ENCODE measurements at regions not wholly inside any gene's neighbourhood (a gene's known extent, or its start where the extent isn't known, plus 50 kb on each side); places are given as distances from the start of the nearest gene placed in this dataset.

- no peak overlapping the region for H3K27ac Mint-ChIP-seq
- ChIA-PET POLR2A (no interaction called here), CTCF (no interaction called here)
- Histone ChIP-seq H3K27me3 (replicated peaks in 1 of 2; ENCODE audit: control insufficient read depth in 2 of 2, extremely low read depth in 1 of 2, insufficient read depth in 2 of 2, low read length in 1 of 2) (peaks cover 0 to 2% of the 10 kb centered on the region in 2 experiments), H3K4me3 (ENCODE audit: control insufficient read depth in 1 of 2, extremely low read depth in 1 of 2, low read length in 1 of 2) (no peak overlapping the region), H3K36me3 (ENCODE audit: control insufficient read depth in 2 of 2, extremely low read depth in 1 of 2, insufficient read depth in 1 of 2, low read length in 1 of 2) (no peaks in the 10 kb centered on the region), H3K27ac (ENCODE audit: low read length) (no peak overlapping the region), H3K4me1 (ENCODE audit: control insufficient read depth in 1 of 2, extremely low read depth in 1 of 2, insufficient read depth in 2 of 2, low read length in 2 of 2) (no peaks in the 10 kb centered on the region), H3K9me3 (no peaks in the 10 kb centered on the region)
- ATAC-seq (replicated peaks in 1 of 4) (no peak), DNase-seq (no peak)
- WGBS (ENCODE audit: insufficient coverage) = no CpG with 5 or more reads among the region's 1 CpG
- H3K9me3 Mint-ChIP-seq = peaks cover 0 to 13% (median 10%) of the 10 kb centered on the region in 3 donors
- H3K27me3 Mint-ChIP-seq = peaks cover 0 to 1% of the 10 kb centered on the region in 2 donors
- peaks cover 4% of the 10 kb centered on the region for H3K36me3 Mint-ChIP-seq
- no peaks in the 10 kb centered on the region for H3K4me1 Mint-ChIP-seq
- no peak overlapping the region for H3K4me3 Mint-ChIP-seq
Measured at GRCh38 chr3:106624154-106624553, 753.1 kb upstream of the CCDC54 start.

GRCh38 chr3:106628407-106628806 is 748.8 kb upstream of the CCDC54 start:
- no peaks in the 10 kb centered on the region for H3K4me1 Mint-ChIP-seq

GRCh38 chr3:106629215-106629832 is 747.9 kb upstream of the CCDC54 start:
- CTCF ChIA-PET = no interaction called here
- POLR2A ChIA-PET = interaction anchor here in 1 of 2 donors (0.6 kb wide), 1 partner anchor 105 kb away, joined by 3 read pairs; no protein-coding TSS in a partner anchor
- H3K4me1 Mint-ChIP-seq = no peaks in the 10 kb centered on the region
- H3K27me3 Mint-ChIP-seq = no peaks in the 10 kb centered on the region
- ATAC-seq (replicated peaks in 1 of 4) (no peak), DNase-seq (no peak)
- H3K36me3 Mint-ChIP-seq = peaks cover 4% of the 10 kb centered on the region
- no peaks in the 10 kb centered on the region for H3K9me3 ChIP-seq
- H3K36me3 ChIP-seq (ENCODE audit: control insufficient read depth in 2 of 2, extremely low read depth in 1 of 2, insufficient read depth in 1 of 2, low read length in 1 of 2) = no peaks in the 10 kb centered on the region
- no peaks in the 10 kb centered on the region for H3K27me3 ChIP-seq (replicated peaks in 1 of 2; ENCODE audit: control insufficient read depth in 2 of 2, extremely low read depth in 1 of 2, insufficient read depth in 2 of 2, low read length in 1 of 2)
- H3K4me1 ChIP-seq (ENCODE audit: control insufficient read depth in 1 of 2, extremely low read depth in 1 of 2, insufficient read depth in 2 of 2, low read length in 2 of 2) = no peaks in the 10 kb centered on the region
- no peak overlapping the region for H3K4me3 Mint-ChIP-seq
- H3K4me3 ChIP-seq (ENCODE audit: control insufficient read depth in 1 of 2, extremely low read depth in 1 of 2, low read length in 1 of 2) = no peak overlapping the region
- no peak overlapping the region for H3K27ac Mint-ChIP-seq
- no CpG with 5 or more reads among the region's 2 CpGs for WGBS (ENCODE audit: insufficient coverage)
- peaks cover 0 to 4% (median 3%) of the 10 kb centered on the region in 3 donors for H3K9me3 Mint-ChIP-seq
- H3K27ac ChIP-seq (ENCODE audit: low read length) = no peak overlapping the region

More at GRCh38 chr3:106628407-106628806, 748.8 kb upstream of the CCDC54 start:
- H3K27me3 Mint-ChIP-seq = no peaks in the 10 kb centered on the region
- DNase-seq (no peak), ATAC-seq (replicated peaks in 1 of 4) (no peak)
- Histone ChIP-seq H3K4me1 (ENCODE audit: control insufficient read depth in 1 of 2, extremely low read depth in 1 of 2, insufficient read depth in 2 of 2, low read length in 2 of 2) (no peaks in the 10 kb centered on the region), H3K27ac (ENCODE audit: low read length) (no peak overlapping the region), H3K9me3 (no peaks in the 10 kb centered on the region), H3K36me3 (ENCODE audit: control insufficient read depth in 2 of 2, extremely low read depth in 1 of 2, insufficient read depth in 1 of 2, low read length in 1 of 2) (no peaks in the 10 kb centered on the region), H3K27me3 (replicated peaks in 1 of 2; ENCODE audit: control insufficient read depth in 2 of 2, extremely low read depth in 1 of 2, insufficient read depth in 2 of 2, low read length in 1 of 2) (no peaks in the 10 kb centered on the region), H3K4me3 (ENCODE audit: control insufficient read depth in 1 of 2, extremely low read depth in 1 of 2, low read length in 1 of 2) (no peak overlapping the region)
- peaks cover 4% of the 10 kb centered on the region for H3K36me3 Mint-ChIP-seq
- no peak overlapping the region for H3K4me3 Mint-ChIP-seq
- POLR2A ChIA-PET = no interaction called here
- peaks cover 0 to 13% (median 10%) of the 10 kb centered on the region in 3 donors for H3K9me3 Mint-ChIP-seq
- CTCF ChIA-PET = no interaction called here
- no peak overlapping the region for H3K27ac Mint-ChIP-seq

DNA sequence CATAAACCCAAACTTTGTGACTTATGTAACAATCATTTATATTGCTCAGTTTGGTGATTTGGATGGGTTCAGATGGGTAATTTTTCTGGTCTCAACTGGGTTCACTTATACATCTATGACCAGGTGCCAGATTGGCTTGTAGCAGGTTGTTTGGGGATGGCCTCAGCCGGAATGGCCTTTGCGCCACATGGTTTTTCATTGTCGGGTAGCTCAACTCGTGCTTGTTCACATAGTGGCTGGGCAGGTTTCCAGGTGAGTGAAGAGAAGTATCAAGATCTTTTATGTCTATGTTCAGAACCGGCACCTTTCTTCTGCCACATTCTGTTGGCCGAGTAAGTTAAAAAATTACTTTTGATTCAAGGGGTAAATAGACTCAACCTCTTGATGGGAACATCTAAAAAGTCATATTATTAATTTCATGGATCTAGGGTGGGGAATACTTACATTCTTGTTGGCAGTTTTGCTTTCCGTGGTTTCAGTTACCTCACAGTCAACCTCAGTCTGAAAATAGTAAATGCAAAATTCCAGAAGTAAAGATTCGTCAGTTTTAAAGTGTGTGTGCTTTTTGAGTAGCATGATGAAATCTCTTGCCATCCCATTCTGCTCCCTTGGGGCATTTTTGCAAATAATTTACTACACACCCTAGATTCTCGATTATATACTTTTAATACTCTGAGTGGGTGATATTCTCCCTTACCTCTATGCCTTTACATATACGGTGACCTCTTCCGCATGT is 745.7 kb upstream of the CCDC54 start:
- CTCF ChIA-PET = no interaction called here
- Histone ChIP-seq H3K9me3 (no peaks in the 10 kb centered on the region), H3K4me3 (ENCODE audit: control insufficient read depth in 1 of 2, extremely low read depth in 1 of 2, low read length in 1 of 2) (no peak overlapping the region), H3K36me3 (ENCODE audit: control insufficient read depth in 2 of 2, extremely low read depth in 1 of 2, insufficient read depth in 1 of 2, low read length in 1 of 2) (no peaks in the 10 kb centered on the region), H3K27me3 (replicated peaks in 1 of 2; ENCODE audit: control insufficient read depth in 2 of 2, extremely low read depth in 1 of 2, insufficient read depth in 2 of 2, low read length in 1 of 2) (no peaks in the 10 kb centered on the region), H3K27ac (ENCODE audit: low read length) (no peak overlapping the region), H3K4me1 (ENCODE audit: control insufficient read depth in 1 of 2, extremely low read depth in 1 of 2, insufficient read depth in 2 of 2, low read length in 2 of 2) (no peaks in the 10 kb centered on the region)
- Mint-ChIP-seq H3K4me1 (no peaks in the 10 kb centered on the region), H3K27me3 (peaks cover 0 to 2% of the 10 kb centered on the region in 2 donors), H3K36me3 (no peaks in the 10 kb centered on the region), H3K9me3 (no peaks in the 10 kb centered on the region), H3K27ac (no peak overlapping the region), H3K4me3 (no peak overlapping the region)
- DNase-seq = no peak
- 92% methylated on average over 2 of the region's 11 CpGs for WGBS (ENCODE audit: insufficient coverage)
- no peak for ATAC-seq (replicated peaks in 1 of 4)
- POLR2A ChIA-PET = no interaction called here

DNA sequence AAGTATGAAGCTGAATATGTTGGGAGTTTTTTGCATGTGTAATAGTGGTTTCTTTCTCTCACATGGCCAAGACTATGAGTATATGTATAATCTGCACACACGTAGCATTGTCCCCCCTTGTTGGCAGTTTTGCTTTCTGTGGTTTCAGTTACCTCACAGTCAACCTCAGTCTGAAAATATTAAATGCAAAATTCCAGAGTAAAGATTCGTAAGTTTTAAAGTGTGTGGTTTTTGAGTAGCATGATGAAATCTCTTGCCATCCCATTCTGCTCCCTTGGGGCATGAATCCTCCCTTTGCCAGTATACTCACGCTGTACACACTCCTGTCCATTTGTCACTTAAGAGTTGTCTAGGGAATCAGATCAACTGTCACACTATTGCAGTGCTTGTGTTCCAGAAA is 742.0 kb upstream of the CCDC54 start:
- Mint-ChIP-seq H3K4me1 (no peaks in the 10 kb centered on the region), H3K9me3 (no peaks in the 10 kb centered on the region), H3K4me3 (no peak overlapping the region), H3K36me3 (no peaks in the 10 kb centered on the region), H3K27ac (no peak overlapping the region), H3K27me3 (peaks cover 5 to 7% of the 10 kb centered on the region in 2 donors)
- H3K4me3 ChIP-seq (ENCODE audit: control insufficient read depth in 1 of 2, extremely low read depth in 1 of 2, low read length in 1 of 2) = no peak overlapping the region
- WGBS (ENCODE audit: insufficient coverage) = no CpG with 5 or more reads among the region's 3 CpGs
- H3K9me3 ChIP-seq = no peaks in the 10 kb centered on the region
- H3K27ac ChIP-seq (ENCODE audit: low read length) = no peak overlapping the region
- no peak for ATAC-seq (replicated peaks in 1 of 4)
- ChIA-PET CTCF (no interaction called here), POLR2A (no interaction called here)
- no peaks in the 10 kb centered on the region for H3K36me3 ChIP-seq (ENCODE audit: control insufficient read depth in 2 of 2, extremely low read depth in 1 of 2, insufficient read depth in 1 of 2, low read length in 1 of 2)
- DNase-seq = no peak
- H3K27me3 ChIP-seq (replicated peaks in 1 of 2; ENCODE audit: control insufficient read depth in 2 of 2, extremely low read depth in 1 of 2, insufficient read depth in 2 of 2, low read length in 1 of 2) = no peaks in the 10 kb centered on the region
- H3K4me1 ChIP-seq (ENCODE audit: control insufficient read depth in 1 of 2, extremely low read depth in 1 of 2, insufficient read depth in 2 of 2, low read length in 2 of 2) = no peaks in the 10 kb centered on the region

DNA sequence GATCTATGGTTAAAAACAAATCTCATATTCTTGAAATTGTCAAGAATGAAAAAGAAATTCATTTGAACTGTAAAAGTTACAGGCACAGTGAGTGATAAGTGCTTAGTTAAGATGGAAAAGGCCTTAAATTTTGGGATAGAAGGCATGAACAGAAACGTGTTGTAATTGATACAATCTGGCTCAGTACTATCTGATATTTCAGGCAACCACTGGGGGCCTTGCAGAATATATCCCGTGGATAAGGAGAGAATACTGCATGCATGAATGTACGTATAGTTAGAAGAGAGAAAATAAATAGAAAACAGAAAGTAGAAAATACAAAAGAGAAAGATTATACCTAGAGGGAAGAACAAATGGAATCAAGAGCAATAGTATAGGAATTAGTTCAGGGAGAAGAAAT is 741.4 kb upstream of the CCDC54 start:
- Histone ChIP-seq H3K9me3 (no peaks in the 10 kb centered on the region), H3K4me3 (ENCODE audit: control insufficient read depth in 1 of 2, extremely low read depth in 1 of 2, low read length in 1 of 2) (no peak overlapping the region), H3K36me3 (ENCODE audit: control insufficient read depth in 2 of 2, extremely low read depth in 1 of 2, insufficient read depth in 1 of 2, low read length in 1 of 2) (no peaks in the 10 kb centered on the region), H3K27ac (ENCODE audit: low read length) (no peak overlapping the region), H3K4me1 (ENCODE audit: control insufficient read depth in 1 of 2, extremely low read depth in 1 of 2, insufficient read depth in 2 of 2, low read length in 2 of 2) (no peaks in the 10 kb centered on the region), H3K27me3 (replicated peaks in 1 of 2; ENCODE audit: control insufficient read depth in 2 of 2, extremely low read depth in 1 of 2, insufficient read depth in 2 of 2, low read length in 1 of 2) (no peaks in the 10 kb centered on the region)
- H3K27me3 Mint-ChIP-seq = peaks cover 5 to 7% of the 10 kb centered on the region in 2 donors
- no peak overlapping the region for H3K4me3 Mint-ChIP-seq
- H3K9me3 Mint-ChIP-seq = no peaks in the 10 kb centered on the region
- H3K36me3 Mint-ChIP-seq = no peaks in the 10 kb centered on the region
- ATAC-seq (replicated peaks in 1 of 4) (no peak), DNase-seq (no peak)
- ChIA-PET POLR2A (no interaction called here), CTCF (no interaction called here)
- 100% methylated on average over 1 of the region's 3 CpGs for WGBS (ENCODE audit: insufficient coverage)
- no peak overlapping the region for H3K27ac Mint-ChIP-seq
- no peaks in the 10 kb centered on the region for H3K4me1 Mint-ChIP-seq
